OCI-LY3 (cell line): ENCODE measurements at regions not wholly inside any gene's neighbourhood (a gene's known extent, or its start where the extent isn't known, plus 50 kb on each side); places are given as distances from the start of the nearest gene placed in this dataset.

Source experiments
- H2AFZ ChIP-seq: fragments of 200-600, 300-600 bp; shearing (Covaris generic); 2 replicates; pipeline ENCODE4 v1.6.0; 2014; ENCODE audit warnings: antibody characterized with exemption, low read depth, low read length
- H3K27ac ChIP-seq: fragments of 200-600, 300-600 bp; sonication (generic); 2 replicates; pipeline ENCODE4 v1.5.1; 2014; ENCODE audit warnings: mild to moderate bottlenecking, low read length, moderate library complexity, mixed read lengths
- H3K27me3 ChIP-seq: fragments of 200-600, 300-600 bp; sonication (generic); 2 replicates; pipeline ENCODE4 v1.6.1; 2014; ENCODE audit warnings: low read depth, low read length, mixed read lengths
- H3K36me3 ChIP-seq: fragments of 200-600, 300-600 bp; sonication (generic); replicated peaks from 2 replicates; pipeline ENCODE3; 2014; ENCODE audit warnings: low read depth, low read length, mixed read lengths
- H3K4me1 ChIP-seq: fragments of 300-600, 200-600 bp; sonication (generic); 2 replicates; pipeline ENCODE4 v1.6.1; 2014; ENCODE audit warnings: low read length, mixed read lengths
- H3K4me2 ChIP-seq: fragments of 200-600, 300-600 bp; sonication (generic); 2 replicates; pipeline ENCODE4 v1.6.1; 2014; ENCODE audit warnings: low read length, mixed read lengths
- H3K4me3 ChIP-seq: fragments of 300-600, 200-600 bp; sonication (generic); 2 replicates; pipeline ENCODE4 v1.5.1; 2014; ENCODE audit warnings: antibody characterized with exemption, mild to moderate bottlenecking, low read length, moderate library complexity
- H3K79me2 ChIP-seq: fragments of 300-600, 200-600 bp; shearing (Covaris generic); 2 replicates; pipeline ENCODE4 v1.6.1; 2014; ENCODE audit warnings: mild to moderate bottlenecking, low read length, mixed read lengths
- H3K9ac ChIP-seq: fragments of 300-600, 200-600 bp; shearing (Covaris generic); 2 replicates; pipeline ENCODE4 v1.6.0; 2014; ENCODE audit warnings: mild to moderate bottlenecking, low read length, moderate library complexity
- H3K9me3 ChIP-seq: fragments of 200-600, 300-600 bp; shearing (Covaris generic); 2 replicates; pipeline ENCODE4 v1.6.1; 2014; ENCODE audit warnings: low read length, mixed read lengths; ENCODE audit not compliant: insufficient read depth
- H4K20me1 ChIP-seq: fragments of 200-600, 300-600 bp; sonication (generic); 2 replicates; pipeline ENCODE4 v1.6.1; 2016; ENCODE audit warnings: low read length, mixed read lengths; ENCODE audit not compliant: insufficient read depth
- CTCF ChIP-seq: fragments of 200-600, 300-600 bp; sonication (generic); IDR thresholded peaks from 2 replicates; pipeline ENCODE4 v1.5.1; 2014; ENCODE audit warnings: antibody characterized with exemption, low read length, low read depth
- EZH2phosphoT487 ChIP-seq: fragments of 200-600 bp; shearing (Covaris generic); IDR thresholded peaks from 2 replicates; pipeline ENCODE4 v1.6.1; 2018; ENCODE audit warnings: antibody characterized with exemption, mixed run types, low read depth

GRCh38 chr3:26807272-26807671 is 184.7 kb downstream of the LRRC3B start:
- no peaks in the 10 kb centered on the region for H3K27me3 ChIP-seq
- no peaks in the 10 kb centered on the region for H3K9me3 ChIP-seq
- H2AFZ ChIP-seq: no peak overlapping the region
- no peaks in the 10 kb centered on the region for H3K79me2 ChIP-seq
- H3K36me3 ChIP-seq: no peaks in the 10 kb centered on the region
- H3K27ac ChIP-seq: no peak overlapping the region
- no peak overlapping the region for H3K4me3 ChIP-seq
- H3K4me1 ChIP-seq: no peaks in the 10 kb centered on the region
- no peaks in the 10 kb centered on the region for H4K20me1 ChIP-seq
- H3K9ac ChIP-seq: no peak overlapping the region
- no peak overlapping the region for H3K4me2 ChIP-seq
- TF ChIP-seq CTCF: no peak
- no peak for TF ChIP-seq EZH2phosphoT487

DNA sequence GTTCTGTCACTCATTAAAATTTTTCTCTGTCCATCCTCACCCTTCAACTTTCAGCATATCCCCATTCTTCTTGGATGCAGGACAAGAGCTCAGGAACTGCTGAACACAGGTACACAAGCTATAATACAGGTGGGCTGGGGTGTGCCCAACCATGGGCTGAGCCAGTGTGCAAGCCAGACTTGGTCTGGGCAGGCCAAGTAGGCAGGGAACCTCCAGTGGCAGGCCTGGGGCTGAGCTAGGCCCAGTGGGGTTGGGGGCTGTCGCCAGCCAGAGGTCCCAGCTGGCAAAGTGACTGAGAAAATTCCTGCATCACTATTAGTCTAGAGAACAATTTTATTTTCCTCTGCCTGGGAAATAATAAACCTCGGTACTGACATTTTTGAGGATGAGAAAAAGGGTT is 202.9 kb downstream of the LRRC3B start:
- no peak overlapping the region for H3K4me3 ChIP-seq
- no peaks in the 10 kb centered on the region for H3K27me3 ChIP-seq
- H3K4me1 ChIP-seq: no peaks in the 10 kb centered on the region
- TF ChIP-seq CTCF (no peak), EZH2phosphoT487 (no peak)
- no peak overlapping the region for H3K9ac ChIP-seq
- H3K27ac ChIP-seq: no peak overlapping the region
- H3K36me3 ChIP-seq: no peaks in the 10 kb centered on the region
- H4K20me1 ChIP-seq: no peaks in the 10 kb centered on the region
- no peaks in the 10 kb centered on the region for H3K79me2 ChIP-seq
- no peaks in the 10 kb centered on the region for H3K9me3 ChIP-seq
- no peak overlapping the region for H3K4me2 ChIP-seq
- H2AFZ ChIP-seq: no peak overlapping the region

DNA sequence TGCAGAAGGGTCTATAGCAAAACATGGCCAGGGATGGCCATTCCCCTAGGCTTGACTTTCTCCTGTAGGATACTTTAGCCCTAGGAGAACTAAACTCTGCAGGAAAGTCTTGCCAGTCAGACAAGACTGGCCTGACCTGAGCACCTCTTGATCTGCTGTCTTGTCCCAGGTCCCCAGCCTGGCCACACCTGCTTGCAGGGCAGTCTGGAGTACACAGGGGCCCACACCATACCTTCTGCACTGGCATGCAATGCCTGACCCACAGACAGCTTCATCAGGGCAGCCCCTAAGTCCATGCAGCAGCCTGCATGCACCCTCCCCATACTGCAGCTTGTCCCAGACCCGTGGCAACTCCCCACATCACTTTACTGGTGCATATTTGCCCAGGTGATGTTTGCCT is 204.6 kb downstream of the LRRC3B start:
- no peak overlapping the region for H3K27ac ChIP-seq
- no peak overlapping the region for H2AFZ ChIP-seq
- TF ChIP-seq EZH2phosphoT487 (no peak), CTCF (no peak)
- no peaks in the 10 kb centered on the region for H4K20me1 ChIP-seq
- no peaks in the 10 kb centered on the region for H3K79me2 ChIP-seq
- H3K27me3 ChIP-seq: no peaks in the 10 kb centered on the region
- H3K9ac ChIP-seq: no peak overlapping the region
- no peak overlapping the region for H3K4me3 ChIP-seq
- no peaks in the 10 kb centered on the region for H3K36me3 ChIP-seq
- H3K4me2 ChIP-seq: no peak overlapping the region
- H3K4me1 ChIP-seq: no peaks in the 10 kb centered on the region
- H3K9me3 ChIP-seq: no peaks in the 10 kb centered on the region

GRCh38 chr3:26838026-26838425 is 215.5 kb downstream of the LRRC3B start:
- Histone ChIP-seq H3K9me3 (no peaks in the 10 kb centered on the region), H3K27ac (no peak overlapping the region), H3K79me2 (no peaks in the 10 kb centered on the region), H4K20me1 (no peaks in the 10 kb centered on the region), H3K27me3 (no peaks in the 10 kb centered on the region), H2AFZ (no peak overlapping the region), H3K4me2 (no peak overlapping the region), H3K36me3 (no peaks in the 10 kb centered on the region), H3K9ac (no peak overlapping the region), H3K4me3 (no peak overlapping the region), H3K4me1 (no peaks in the 10 kb centered on the region)
- no peak for TF ChIP-seq EZH2phosphoT487
- TF ChIP-seq CTCF: no peak
